ENCODE measurements at regions not wholly inside any gene's neighbourhood (a gene's known extent, or its start where the extent isn't known, plus 50 kb on each side); places are given as distances from the start of the nearest gene placed in this dataset.
"Not testable (repeated sequence)": the region's sequence is repeated elsewhere in the genome, so short reads cannot be mapped to it uniquely, and the experiment has no call there.

GRCh38 chr7:67662804-67663203, 666.2 kb downstream of the TYW1 start:
- intact Hi-C loops (cut with DNase I) = no loop called here
- ATAC-seq = no peak
- Histone ChIP-seq H3K27ac (no peak overlapping the region), H3K4me1 (no peaks in the 10 kb centered on the region), H3K36me3 (no peaks in the 10 kb centered on the region), H3K27me3 (no peaks in the 10 kb centered on the region), H3K9me3 (no peaks in the 10 kb centered on the region), H3K4me3 (no peak overlapping the region)
- no peak for FAIRE-seq
- 85 to 92% methylated on average over 1 of the region's 1 CpG for WGBS, 2 donors
- DNase-seq = no peak
- TF ChIP-seq, protein P1, sequence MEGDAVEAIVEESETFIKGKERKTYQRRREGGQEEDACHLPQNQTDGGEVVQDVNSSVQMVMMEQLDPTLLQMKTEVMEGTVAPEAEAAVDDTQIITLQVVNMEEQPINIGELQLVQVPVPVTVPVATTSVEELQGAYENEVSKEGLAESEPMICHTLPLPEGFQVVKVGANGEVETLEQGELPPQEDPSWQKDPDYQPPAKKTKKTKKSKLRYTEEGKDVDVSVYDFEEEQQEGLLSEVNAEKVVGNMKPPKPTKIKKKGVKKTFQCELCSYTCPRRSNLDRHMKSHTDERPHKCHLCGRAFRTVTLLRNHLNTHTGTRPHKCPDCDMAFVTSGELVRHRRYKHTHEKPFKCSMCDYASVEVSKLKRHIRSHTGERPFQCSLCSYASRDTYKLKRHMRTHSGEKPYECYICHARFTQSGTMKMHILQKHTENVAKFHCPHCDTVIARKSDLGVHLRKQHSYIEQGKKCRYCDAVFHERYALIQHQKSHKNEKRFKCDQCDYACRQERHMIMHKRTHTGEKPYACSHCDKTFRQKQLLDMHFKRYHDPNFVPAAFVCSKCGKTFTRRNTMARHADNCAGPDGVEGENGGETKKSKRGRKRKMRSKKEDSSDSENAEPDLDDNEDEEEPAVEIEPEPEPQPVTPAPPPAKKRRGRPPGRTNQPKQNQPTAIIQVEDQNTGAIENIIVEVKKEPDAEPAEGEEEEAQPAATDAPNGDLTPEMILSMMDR (IDR thresholded peaks at IDR 0.05) = no peak

GRCh38 chr7:67663644-67664043, 667.0 kb downstream of the TYW1 start:
- WGBS, 2 donors = 77 to 81% methylated on average over 1 of the region's 1 CpG
- DNase-seq (no peak), FAIRE-seq (no peak), ATAC-seq (no peak)
- H3K27me3 ChIP-seq = no peaks in the 10 kb centered on the region
- TF ChIP-seq, protein P1 (IDR thresholded peaks at IDR 0.05) = no peak
- H3K4me3 ChIP-seq = no peak overlapping the region
- intact Hi-C loops (cut with DNase I) = no loop called here
- H3K9me3 ChIP-seq = no peaks in the 10 kb centered on the region
- no peaks in the 10 kb centered on the region for H3K36me3 ChIP-seq
- H3K27ac ChIP-seq = no peak overlapping the region
- no peaks in the 10 kb centered on the region for H3K4me1 ChIP-seq

DNA sequence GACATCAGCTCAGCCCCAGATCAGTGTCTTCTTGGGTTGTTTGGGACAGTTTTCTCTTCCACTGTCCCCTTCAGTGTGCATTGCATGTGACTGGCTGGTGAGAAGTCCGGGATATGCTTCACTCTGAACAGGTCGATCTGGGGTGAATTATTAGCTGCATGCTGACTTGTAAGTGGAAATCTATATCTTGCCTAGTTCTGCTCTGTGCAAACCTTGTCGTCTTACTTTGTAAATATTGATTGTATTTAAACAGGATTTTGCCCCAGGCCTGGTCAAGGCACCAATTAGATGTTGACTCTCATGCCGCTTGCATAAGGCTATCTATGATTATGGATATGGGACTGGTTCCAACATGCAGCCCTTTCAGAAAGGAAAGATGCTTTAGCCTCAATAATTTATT, 669.7 kb downstream of the TYW1 start:
- H3K9me3 ChIP-seq; H3K36me3 ChIP-seq; intact Hi-C loops (cut with DNase I); H3K27me3 ChIP-seq; FAIRE-seq; H3K27ac ChIP-seq; H3K4me1 ChIP-seq; H3K4me3 ChIP-seq: not testable (repeated sequence)
- WGBS, 2 donors = 11 to 19% methylated on average over 4 of the region's 4 CpGs
- ATAC-seq (peak; percentile 38 to 76 (median 68)), DNase-seq (peak in 1 of 6 donors; percentile 10)

DNA sequence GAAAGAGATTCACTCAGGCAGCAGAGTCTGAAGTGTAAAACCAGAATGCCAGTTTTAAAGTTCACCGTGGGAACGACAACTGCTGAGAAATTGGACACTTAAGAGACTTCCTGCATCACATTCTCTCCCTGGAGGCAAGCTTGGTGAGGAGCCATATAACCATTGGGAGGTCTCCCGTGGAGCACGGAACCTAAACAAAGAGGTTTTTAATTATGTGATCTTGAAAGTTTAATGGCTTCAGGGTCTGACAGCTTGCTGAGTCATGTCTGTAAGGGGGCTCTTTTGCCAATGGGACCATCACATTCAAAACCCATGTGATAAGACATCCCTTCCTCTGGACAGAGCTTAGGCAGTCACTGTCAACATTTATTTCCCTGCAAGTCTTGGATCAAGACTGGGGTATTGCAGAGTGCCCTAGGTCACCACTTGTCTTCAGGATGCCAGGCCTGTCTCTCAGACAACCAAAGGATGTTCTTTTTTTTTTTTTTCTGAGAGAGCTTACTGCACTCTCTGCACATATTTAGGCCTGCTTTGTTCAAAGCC, 674.4 kb downstream of the TYW1 start:
- 52 to 62% methylated on average over 4 of the region's 4 CpGs for WGBS, 2 donors
- intact Hi-C loops (cut with DNase I) = no loop called here
- Histone ChIP-seq H3K27ac (no peak overlapping the region), H3K9me3 (no peaks in the 10 kb centered on the region), H3K4me3 (no peak overlapping the region), H3K27me3 (no peaks in the 10 kb centered on the region), H3K4me1 (no peaks in the 10 kb centered on the region), H3K36me3 (no peaks in the 10 kb centered on the region)
- DNase-seq (no peak), FAIRE-seq (no peak), ATAC-seq (no peak)
- TF ChIP-seq, protein P1 (IDR thresholded peaks at IDR 0.05) = no peak

- FAIRE-seq = no peak
- H3K36me3 ChIP-seq = no peaks in the 10 kb centered on the region
- intact Hi-C loops (cut with DNase I) = no loop called here
- no peak for DNase-seq
- no peak overlapping the region for H3K4me3 ChIP-seq
- no peak overlapping the region for H3K27ac ChIP-seq
- no peaks in the 10 kb centered on the region for H3K9me3 ChIP-seq
- 59 to 62% methylated on average over 3 of the region's 3 CpGs for WGBS, 2 donors
- H3K4me1 ChIP-seq = no peaks in the 10 kb centered on the region
- TF ChIP-seq, protein P1 (IDR thresholded peaks at IDR 0.05) = no peak
- H3K27me3 ChIP-seq = no peaks in the 10 kb centered on the region
- no peak for ATAC-seq
Measured at GRCh38 chr7:67673861-67674260, 677.2 kb downstream of the TYW1 start.

GRCh38 chr7:67674862-67675261, 678.2 kb downstream of the TYW1 start:
- 87 to 93% methylated on average over 5 of the region's 5 CpGs for WGBS, 2 donors
- H3K27ac ChIP-seq; ATAC-seq; H3K4me1 ChIP-seq; DNase-seq; H3K36me3 ChIP-seq; intact Hi-C loops (cut with DNase I); H3K9me3 ChIP-seq; H3K27me3 ChIP-seq; H3K4me3 ChIP-seq; FAIRE-seq: not testable (repeated sequence)

Measured in pancreas (tissue), 10 donors.